ENCODE measurements at regions not wholly inside any gene's neighbourhood (a gene's known extent, or its start where the extent isn't known, plus 50 kb on each side); places are given as distances from the start of the nearest gene placed in this dataset.

GRCh38 chr2:145864501-145864900 is 1344.6 kb upstream of the ZEB2 start:
- no peak overlapping the region for H3K4me3 Mint-ChIP-seq
- WGBS (ENCODE audit: extremely low coverage, insufficient read length, low lambda C conversion rate) = no CpG with 5 or more reads among the region's 3 CpGs

More at GRCh38 chr2:145864501-145864900, 1344.6 kb upstream of the ZEB2 start:
- Histone ChIP-seq H4K20me1 (ENCODE audit: control insufficient read depth, insufficient read depth, insufficient read length) (no peaks in the 10 kb centered on the region), H4K91ac (ENCODE audit: insufficient read length, low read depth, low read length) (no peak overlapping the region), H3K23ac (ENCODE audit: insufficient read length, low read depth, low read length) (no peak overlapping the region), H2BK15ac (ENCODE audit: low read depth, low read length) (no peak overlapping the region), H4K8ac (replicated peaks; ENCODE audit: insufficient read length, low read depth, low read length) (no peak overlapping the region), H3K4me1 (ENCODE audit: insufficient read depth, low read length) (peaks cover 3% of the 10 kb centered on the region; the same call in 1 of the 2 replicates), H3K14ac (ENCODE audit: insufficient read depth, low read length) (no peak overlapping the region), H4K5ac (ENCODE audit: insufficient read length, low read depth, low read length) (no peak overlapping the region), H2AFZ (ENCODE audit: low read length) (no peak overlapping the region), H2BK5ac (ENCODE audit: insufficient read length, low read length) (no peak overlapping the region), H3K27me3 (ENCODE audit: insufficient read depth, low read length) (no peaks in the 10 kb centered on the region; the same call in 1 of the 2 replicates), H3K4me2 (ENCODE audit: insufficient read depth, insufficient read length, low read length) (no peak overlapping the region), H3K56ac (ENCODE audit: insufficient read length, low read depth, low read length) (no peak overlapping the region), H2AK5ac (ENCODE audit: insufficient read length, low read length) (no peak overlapping the region), H3T11ph (ENCODE audit: low read length) (no peak overlapping the region), H2BK12ac (ENCODE audit: insufficient read length, low read depth, low read length) (no peak overlapping the region), H3K23me2 (ENCODE audit: insufficient read length, low read depth, low read length, poor library complexity, severe bottlenecking) (no peaks in the 10 kb centered on the region), H3K9ac (ENCODE audit: extremely low read depth, insufficient read length, low read length) (no peak overlapping the region), H2BK120ac (ENCODE audit: low read depth, low read length, poor library complexity, severe bottlenecking) (no peak overlapping the region), H3K27ac (ENCODE audit: insufficient read length, low read depth, low read length) (no peak overlapping the region), H3K79me1 (ENCODE audit: insufficient read depth, low read depth, low read length, poor library complexity, severe bottlenecking) (no peaks in the 10 kb centered on the region), H2BK20ac (ENCODE audit: low read depth, low read length, poor library complexity, severe bottlenecking) (no peak overlapping the region), H3K18ac (ENCODE audit: insufficient read length, low read depth, low read length) (no peak overlapping the region), H3K79me2 (ENCODE audit: insufficient read depth, low read length) (no peaks in the 10 kb centered on the region), H3K9me3 (ENCODE audit: control insufficient read depth, low read depth, low read length) (no peaks in the 10 kb centered on the region), H3K4ac (ENCODE audit: low read depth, low read length) (no peak overlapping the region)
- Mint-ChIP-seq H3K9me3 (no peaks in the 10 kb centered on the region), H3K36me3 (ENCODE audit: insufficient read depth in 1 of 3, low read depth in 3 of 3) (no peaks in the 10 kb centered on the region), H3K4me1 (peaks cover 16 to 22% of the 10 kb centered on the region in 2 experiments), H3K27ac (no peak overlapping the region), H3K27me3 (ENCODE audit: low read depth) (no peaks in the 10 kb centered on the region)
- no peak for DNase-seq
- TF ChIP-seq CTCF (conservative IDR thresholded peaks at IDR 0.05) = no peak
